HL-60 (cell line): ENCODE measurements at regions not wholly inside any gene's neighbourhood (a gene's known extent, or its start where the extent isn't known, plus 50 kb on each side); places are given as distances from the start of the nearest gene placed in this dataset.

Experiments used
- DNase-seq, 2 experiments: peaks; one replicate each; pipeline ENCODE4 v3.0.0-alpha.2; 2010 to 2020; ENCODE audit warnings: low read depth in 1 of 2, low spot score in 1 of 2
- H3K27ac ChIP-seq: fragments of 250-450 bp; sonication (Bioruptor Pico); replicated peaks from 2 replicates; pipeline ENCODE4 v1.5.1; 2020; ENCODE audit warnings: mild to moderate bottlenecking, moderate library complexity
- H3K27me3 ChIP-seq: fragments of 250-450 bp; sonication (Bioruptor Pico); 2 replicates; pipeline ENCODE4 v1.5.1; 2021; ENCODE audit warnings: mild to moderate bottlenecking, moderate library complexity; ENCODE audit not compliant: insufficient read depth, poor library complexity, severe bottlenecking
- H3K4me3 ChIP-seq: replicated peaks from 2 replicates; pipeline ENCODE4 v1.5.1; 2011; ENCODE audit warnings: mild to moderate bottlenecking, control low read depth, low read length; ENCODE audit not compliant: insufficient read depth
- GABPA ChIP-seq: IDR thresholded peaks from 2 replicates; pipeline ENCODE4 v1.6.1; 2012; ENCODE audit warnings: low read depth
- POLR2AphosphoS5 ChIP-seq: IDR thresholded peaks from 2 replicates; pipeline ENCODE4 v1.6.1; 2012; ENCODE audit warnings: low read depth
- SPI1 ChIP-seq: IDR thresholded peaks from 2 replicates; pipeline ENCODE4 v1.6.1; 2012; ENCODE audit warnings: low read depth, mild to moderate bottlenecking, borderline replicate concordance
- TF ChIP-seq, protein P1 (sequence below): IDR thresholded peaks from one replicate; pipeline ENCODE4 v1.5.1; 2011; ENCODE audit warnings: low read length, control low read depth, inconsistent platforms; ENCODE audit not compliant: insufficient read depth
- TF ChIP-seq, protein P2 (sequence below): IDR thresholded peaks from 2 replicates; pipeline ENCODE4 v1.6.1; 2012; ENCODE audit warnings: low read depth; ENCODE audit not compliant: insufficient replicate concordance

DNA sequence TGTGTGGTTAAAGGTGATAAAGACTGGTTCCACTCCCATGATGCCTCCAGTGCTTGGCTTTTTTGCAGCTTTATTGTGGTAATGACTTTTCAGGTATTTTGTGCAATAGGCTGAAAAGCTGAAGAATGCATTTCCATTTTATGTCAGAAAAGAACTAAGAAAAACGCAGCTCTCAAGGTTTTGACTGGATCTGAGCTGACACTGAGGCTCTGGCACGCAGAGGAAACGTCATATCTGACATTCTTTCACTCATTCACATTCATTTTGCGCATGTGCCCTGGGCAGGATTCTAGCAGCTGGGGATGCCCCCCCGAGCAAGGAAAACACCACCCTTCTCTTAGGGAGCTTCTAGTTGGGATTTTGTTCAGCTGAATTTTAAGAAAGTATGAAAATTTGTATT is 408.5 kb upstream of the MKI67 start:
- TF ChIP-seq GABPA (no peak), SPI1 (no peak), POLR2AphosphoS5 (no peak)
- TF ChIP-seq, protein P1, sequence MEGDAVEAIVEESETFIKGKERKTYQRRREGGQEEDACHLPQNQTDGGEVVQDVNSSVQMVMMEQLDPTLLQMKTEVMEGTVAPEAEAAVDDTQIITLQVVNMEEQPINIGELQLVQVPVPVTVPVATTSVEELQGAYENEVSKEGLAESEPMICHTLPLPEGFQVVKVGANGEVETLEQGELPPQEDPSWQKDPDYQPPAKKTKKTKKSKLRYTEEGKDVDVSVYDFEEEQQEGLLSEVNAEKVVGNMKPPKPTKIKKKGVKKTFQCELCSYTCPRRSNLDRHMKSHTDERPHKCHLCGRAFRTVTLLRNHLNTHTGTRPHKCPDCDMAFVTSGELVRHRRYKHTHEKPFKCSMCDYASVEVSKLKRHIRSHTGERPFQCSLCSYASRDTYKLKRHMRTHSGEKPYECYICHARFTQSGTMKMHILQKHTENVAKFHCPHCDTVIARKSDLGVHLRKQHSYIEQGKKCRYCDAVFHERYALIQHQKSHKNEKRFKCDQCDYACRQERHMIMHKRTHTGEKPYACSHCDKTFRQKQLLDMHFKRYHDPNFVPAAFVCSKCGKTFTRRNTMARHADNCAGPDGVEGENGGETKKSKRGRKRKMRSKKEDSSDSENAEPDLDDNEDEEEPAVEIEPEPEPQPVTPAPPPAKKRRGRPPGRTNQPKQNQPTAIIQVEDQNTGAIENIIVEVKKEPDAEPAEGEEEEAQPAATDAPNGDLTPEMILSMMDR, result no peak
- TF ChIP-seq, protein P2, sequence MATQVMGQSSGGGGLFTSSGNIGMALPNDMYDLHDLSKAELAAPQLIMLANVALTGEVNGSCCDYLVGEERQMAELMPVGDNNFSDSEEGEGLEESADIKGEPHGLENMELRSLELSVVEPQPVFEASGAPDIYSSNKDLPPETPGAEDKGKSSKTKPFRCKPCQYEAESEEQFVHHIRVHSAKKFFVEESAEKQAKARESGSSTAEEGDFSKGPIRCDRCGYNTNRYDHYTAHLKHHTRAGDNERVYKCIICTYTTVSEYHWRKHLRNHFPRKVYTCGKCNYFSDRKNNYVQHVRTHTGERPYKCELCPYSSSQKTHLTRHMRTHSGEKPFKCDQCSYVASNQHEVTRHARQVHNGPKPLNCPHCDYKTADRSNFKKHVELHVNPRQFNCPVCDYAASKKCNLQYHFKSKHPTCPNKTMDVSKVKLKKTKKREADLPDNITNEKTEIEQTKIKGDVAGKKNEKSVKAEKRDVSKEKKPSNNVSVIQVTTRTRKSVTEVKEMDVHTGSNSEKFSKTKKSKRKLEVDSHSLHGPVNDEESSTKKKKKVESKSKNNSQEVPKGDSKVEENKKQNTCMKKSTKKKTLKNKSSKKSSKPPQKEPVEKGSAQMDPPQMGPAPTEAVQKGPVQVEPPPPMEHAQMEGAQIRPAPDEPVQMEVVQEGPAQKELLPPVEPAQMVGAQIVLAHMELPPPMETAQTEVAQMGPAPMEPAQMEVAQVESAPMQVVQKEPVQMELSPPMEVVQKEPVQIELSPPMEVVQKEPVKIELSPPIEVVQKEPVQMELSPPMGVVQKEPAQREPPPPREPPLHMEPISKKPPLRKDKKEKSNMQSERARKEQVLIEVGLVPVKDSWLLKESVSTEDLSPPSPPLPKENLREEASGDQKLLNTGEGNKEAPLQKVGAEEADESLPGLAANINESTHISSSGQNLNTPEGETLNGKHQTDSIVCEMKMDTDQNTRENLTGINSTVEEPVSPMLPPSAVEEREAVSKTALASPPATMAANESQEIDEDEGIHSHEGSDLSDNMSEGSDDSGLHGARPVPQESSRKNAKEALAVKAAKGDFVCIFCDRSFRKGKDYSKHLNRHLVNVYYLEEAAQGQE, result no peak
- H3K27ac ChIP-seq, result no peak overlapping the region
- no peak overlapping the region for H3K4me3 ChIP-seq
- DNase-seq, result no peak
- H3K27me3 ChIP-seq, result peaks cover 6% of the 10 kb centered on the region

DNA sequence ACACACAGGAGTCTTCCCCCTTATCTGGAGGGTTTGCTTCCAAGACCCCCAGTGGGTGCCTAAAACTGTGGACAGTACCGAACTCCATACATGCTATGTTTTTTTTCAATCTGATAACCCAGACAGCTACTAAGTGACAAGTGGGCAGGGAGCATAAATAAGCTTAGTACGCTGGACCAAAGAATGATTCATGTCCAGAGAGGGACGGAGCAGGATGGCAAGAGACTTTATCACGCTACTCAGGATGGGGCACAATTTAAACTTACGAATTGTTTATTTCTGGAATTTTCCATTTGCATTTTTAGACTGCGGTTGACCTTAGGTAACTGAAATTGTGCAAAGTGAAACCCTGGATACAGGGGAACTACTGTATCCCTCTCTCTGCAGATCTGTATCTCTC is 410.0 kb upstream of the MKI67 start:
- DNase-seq, result no peak
- Histone ChIP-seq H3K27ac (no peak overlapping the region), H3K4me3 (no peak overlapping the region), H3K27me3 (peaks cover 18% of the 10 kb centered on the region)
- TF ChIP-seq GABPA (no peak), POLR2AphosphoS5 (no peak), SPI1 (no peak)
- TF ChIP-seq, protein P2, result no peak
- TF ChIP-seq, protein P1, result no peak

DNA sequence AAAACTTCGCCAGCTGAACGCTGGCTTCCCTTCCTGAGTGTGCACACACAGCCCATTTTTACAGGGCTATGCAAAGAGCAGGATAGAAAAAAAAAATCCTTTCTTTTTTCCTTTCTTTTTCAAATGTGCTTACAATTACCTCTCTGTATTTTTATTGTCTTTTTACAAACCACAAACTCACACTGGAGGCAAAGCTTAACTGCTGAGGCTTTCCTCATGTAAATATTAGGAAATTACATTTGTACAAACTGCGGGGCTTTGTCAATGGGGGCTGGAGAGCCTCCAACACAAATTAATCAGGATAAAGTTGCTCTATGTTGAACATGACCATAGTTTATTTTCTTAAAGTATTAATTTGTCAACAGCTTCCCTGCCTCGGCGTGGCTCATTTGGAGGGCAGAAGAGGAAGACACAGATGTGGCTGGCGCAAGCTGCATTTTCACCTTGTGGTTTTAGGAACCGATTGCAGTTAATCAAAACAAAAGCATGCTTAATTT is 411.7 kb upstream of the MKI67 start:
- TF ChIP-seq, protein P1, result no peak
- no peak for TF ChIP-seq GABPA
- TF ChIP-seq, protein P2, result no peak
- TF ChIP-seq POLR2AphosphoS5, result no peak
- TF ChIP-seq SPI1, result no peak
- Histone ChIP-seq H3K4me3 (no peak overlapping the region), H3K27me3 (peaks cover 24% of the 10 kb centered on the region), H3K27ac (no peak overlapping the region)
- no peak for DNase-seq
